PC-9 (cell line): ENCODE measurements at regions not wholly inside any gene's neighbourhood (a gene's known extent, or its start where the extent isn't known, plus 50 kb on each side); places are given as distances from the start of the nearest gene placed in this dataset.

Experiments used
- BruUV-seq: library from RNA; stranded (reverse); fragments of 400-500 nt; replicated peaks from 2 replicates; lab custom pipeline; 2021; lab: Mats Ljungman, UMichigan
- CTCF ChIA-PET: fragments of 300-600 bp; sonication (Branson Sonifier 250); formaldehyde crosslinking; loops from one replicate; lab custom pipeline; 2022; ENCODE audit warnings: antibody characterized with exemption; lab: Charles Lee
- POLR2A ChIA-PET: fragments of 300-600 bp; sonication (Branson Sonifier 250); formaldehyde crosslinking; loops from one replicate; lab custom pipeline; 2022; ENCODE audit warnings: antibody characterized with exemption; ENCODE audit not compliant: unreplicated experiment; lab: Charles Lee
- DNase-seq, 2 experiments: peaks; one replicate each; pipeline versions ENCODE4 v3.0.0 to v3.0.0-alpha.2; 2015 to 2022; ENCODE audit warnings: mixed read lengths in 1 of 2
- H2AFZ ChIP-seq: fragments of 200-600 bp; sonication (generic); 2 replicates; pipeline ENCODE4 v1.8.1; 2017; ENCODE audit warnings: antibody characterized with exemption
- H3F3A ChIP-seq: fragments of 200-600 bp; sonication (generic); 2 replicates; pipeline ENCODE4 v1.8.1; 2017; ENCODE audit warnings: antibody characterized with exemption, mild to moderate bottlenecking, low read depth; ENCODE audit not compliant: insufficient read depth
- H3K27ac ChIP-seq: fragments of 200-600 bp; sonication (generic); 2 replicates; pipeline ENCODE4 v1.6.1; 2016; ENCODE audit warnings: mixed run types
- H3K27me3 ChIP-seq: fragments of 200-600 bp; sonication (generic); 2 replicates; pipeline ENCODE4 v1.6.1; 2016; ENCODE audit warnings: low read depth, mixed run types; ENCODE audit not compliant: insufficient read depth
- H3K36me3 ChIP-seq: fragments of 200-600 bp; sonication (generic); 2 replicates; pipeline ENCODE4 v1.6.1; 2016; ENCODE audit warnings: low read depth, mixed run types
- H3K4me1 ChIP-seq: fragments of 200-600 bp; sonication (generic); replicated peaks from 2 replicates; pipeline ENCODE4 v1.6.1; 2016; ENCODE audit warnings: mixed run types; ENCODE audit not compliant: insufficient read depth
- H3K4me2 ChIP-seq: fragments of 200-600 bp; sonication (generic); 2 replicates; pipeline ENCODE4 v1.6.1; 2017; ENCODE audit warnings: mixed run types
- H3K4me3 ChIP-seq: fragments of 200-600 bp; sonication (generic); 2 replicates; pipeline ENCODE4 v1.6.1; 2016; ENCODE audit warnings: mixed run types
- H3K79me2 ChIP-seq: fragments of 200-600 bp; sonication (generic); 2 replicates; pipeline ENCODE4 v1.6.1; 2017; ENCODE audit warnings: low read depth, mixed run types
- H3K9me2 ChIP-seq: fragments of 200-600 bp; sonication (generic); 2 replicates; pipeline ENCODE4 v1.8.1; 2017; ENCODE audit warnings: mild to moderate bottlenecking; ENCODE audit not compliant: insufficient read depth
- H3K9me3 ChIP-seq: fragments of 200-600 bp; sonication (generic); 2 replicates; pipeline ENCODE4 v1.8.1; 2016; ENCODE audit warnings: low read depth; ENCODE audit not compliant: insufficient read depth
- H4K20me1 ChIP-seq: fragments of 200-600 bp; sonication (generic); 2 replicates; pipeline ENCODE4 v1.8.1; 2017; ENCODE audit not compliant: insufficient read depth
- EZH2 ChIP-seq: fragments of 200-600 bp; sonication (generic); IDR thresholded peaks from 2 replicates; pipeline ENCODE4 v1.8.0; 2017; ENCODE audit warnings: antibody characterized with exemption, low read depth
- intact Hi-C: fragments of 100-400 bp; cut with micrococcal nuclease; formaldehyde crosslinking; loops from one replicate; pipeline ENCODE4 v1.10.0; 2022; ENCODE audit not compliant: unreplicated experiment
- TF ChIP-seq, protein P1 (sequence below): fragments of 200-600 bp; sonication (generic); conservative IDR thresholded peaks from 2 replicates; pipeline ENCODE4 v1.6.1; 2017; ENCODE audit warnings: mixed run types, antibody characterized with exemption, mild to moderate bottlenecking, moderate library complexity

- ChIA-PET CTCF (no interaction called here), POLR2A (no interaction called here)
- intact Hi-C loops = loop anchor here (5.0 kb wide), 1 partner anchor 671 kb away; no protein-coding TSS in a partner anchor
- H3K36me3 ChIP-seq = no peaks in the 10 kb centered on the region
- H3K79me2 ChIP-seq = no peaks in the 10 kb centered on the region
- TF ChIP-seq, protein P1, sequence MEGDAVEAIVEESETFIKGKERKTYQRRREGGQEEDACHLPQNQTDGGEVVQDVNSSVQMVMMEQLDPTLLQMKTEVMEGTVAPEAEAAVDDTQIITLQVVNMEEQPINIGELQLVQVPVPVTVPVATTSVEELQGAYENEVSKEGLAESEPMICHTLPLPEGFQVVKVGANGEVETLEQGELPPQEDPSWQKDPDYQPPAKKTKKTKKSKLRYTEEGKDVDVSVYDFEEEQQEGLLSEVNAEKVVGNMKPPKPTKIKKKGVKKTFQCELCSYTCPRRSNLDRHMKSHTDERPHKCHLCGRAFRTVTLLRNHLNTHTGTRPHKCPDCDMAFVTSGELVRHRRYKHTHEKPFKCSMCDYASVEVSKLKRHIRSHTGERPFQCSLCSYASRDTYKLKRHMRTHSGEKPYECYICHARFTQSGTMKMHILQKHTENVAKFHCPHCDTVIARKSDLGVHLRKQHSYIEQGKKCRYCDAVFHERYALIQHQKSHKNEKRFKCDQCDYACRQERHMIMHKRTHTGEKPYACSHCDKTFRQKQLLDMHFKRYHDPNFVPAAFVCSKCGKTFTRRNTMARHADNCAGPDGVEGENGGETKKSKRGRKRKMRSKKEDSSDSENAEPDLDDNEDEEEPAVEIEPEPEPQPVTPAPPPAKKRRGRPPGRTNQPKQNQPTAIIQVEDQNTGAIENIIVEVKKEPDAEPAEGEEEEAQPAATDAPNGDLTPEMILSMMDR = no peak
- TF ChIP-seq EZH2 = no peak
- no peak overlapping the region for H3K27ac ChIP-seq
- H3K9me3 ChIP-seq = no peaks in the 10 kb centered on the region
- H3K27me3 ChIP-seq = peaks cover 87% of the 10 kb centered on the region
- H3K4me2 ChIP-seq = no peak overlapping the region
- no peak overlapping the region for H3K4me3 ChIP-seq
- no peak for DNase-seq
- H3F3A ChIP-seq = no peaks in the 10 kb centered on the region
- H3K4me1 ChIP-seq = no peaks in the 10 kb centered on the region
- no peak overlapping the region for H2AFZ ChIP-seq
- no TSS peak for BruUV-seq
- no peaks in the 10 kb centered on the region for H4K20me1 ChIP-seq
- H3K9me2 ChIP-seq = no peaks in the 10 kb centered on the region
Measured at GRCh38 chr20:60302875-60303274, 344.7 kb downstream of the CDH26 start.

- Histone ChIP-seq H3K9me3 (no peaks in the 10 kb centered on the region), H3K9me2 (no peaks in the 10 kb centered on the region), H4K20me1 (no peaks in the 10 kb centered on the region), H3K4me1 (no peaks in the 10 kb centered on the region), H3K27ac (no peak overlapping the region), H3F3A (no peaks in the 10 kb centered on the region), H3K4me3 (no peak overlapping the region), H2AFZ (no peak overlapping the region), H3K4me2 (no peak overlapping the region), H3K79me2 (no peaks in the 10 kb centered on the region), H3K27me3 (peaks cover 87% of the 10 kb centered on the region), H3K36me3 (no peaks in the 10 kb centered on the region)
- BruUV-seq = no TSS peak
- ChIA-PET POLR2A (no interaction called here), CTCF (no interaction called here)
- no peak for TF ChIP-seq EZH2
- TF ChIP-seq, protein P1 = no peak
- intact Hi-C loops = loop anchor here (5.0 kb wide), 1 partner anchor 672 kb away; no protein-coding TSS in a partner anchor
- no peak for DNase-seq
Measured at GRCh38 chr20:60304026-60304590, 345.9 kb downstream of the CDH26 start.

GRCh38 chr20:60304931-60305330 lies 346.7 kb downstream of the CDH26 start:
- H3K27ac ChIP-seq = no peak overlapping the region
- intact Hi-C loops = loop anchor here (5.0 kb wide), 1 partner anchor 673 kb away; no protein-coding TSS in a partner anchor
- no peak overlapping the region for H2AFZ ChIP-seq
- POLR2A ChIA-PET = no interaction called here
- DNase-seq = no peak
- TF ChIP-seq, protein P1 = no peak
- TF ChIP-seq EZH2 = no peak
- no peaks in the 10 kb centered on the region for H3K9me3 ChIP-seq
- no peaks in the 10 kb centered on the region for H3F3A ChIP-seq
- H4K20me1 ChIP-seq = no peaks in the 10 kb centered on the region
- H3K79me2 ChIP-seq = no peaks in the 10 kb centered on the region
- CTCF ChIA-PET = no interaction called here
- peaks cover 87% of the 10 kb centered on the region for H3K27me3 ChIP-seq
- no TSS peak for BruUV-seq
- H3K36me3 ChIP-seq = no peaks in the 10 kb centered on the region
- H3K9me2 ChIP-seq = no peaks in the 10 kb centered on the region
- H3K4me3 ChIP-seq = no peak overlapping the region
- H3K4me2 ChIP-seq = no peak overlapping the region
- no peaks in the 10 kb centered on the region for H3K4me1 ChIP-seq
